ENCODE measurements at regions not wholly inside any gene's neighbourhood (a gene's known extent, or its start where the extent isn't known, plus 50 kb on each side); places are given as distances from the start of the nearest gene placed in this dataset.

- TF ChIP-seq, protein P1, sequence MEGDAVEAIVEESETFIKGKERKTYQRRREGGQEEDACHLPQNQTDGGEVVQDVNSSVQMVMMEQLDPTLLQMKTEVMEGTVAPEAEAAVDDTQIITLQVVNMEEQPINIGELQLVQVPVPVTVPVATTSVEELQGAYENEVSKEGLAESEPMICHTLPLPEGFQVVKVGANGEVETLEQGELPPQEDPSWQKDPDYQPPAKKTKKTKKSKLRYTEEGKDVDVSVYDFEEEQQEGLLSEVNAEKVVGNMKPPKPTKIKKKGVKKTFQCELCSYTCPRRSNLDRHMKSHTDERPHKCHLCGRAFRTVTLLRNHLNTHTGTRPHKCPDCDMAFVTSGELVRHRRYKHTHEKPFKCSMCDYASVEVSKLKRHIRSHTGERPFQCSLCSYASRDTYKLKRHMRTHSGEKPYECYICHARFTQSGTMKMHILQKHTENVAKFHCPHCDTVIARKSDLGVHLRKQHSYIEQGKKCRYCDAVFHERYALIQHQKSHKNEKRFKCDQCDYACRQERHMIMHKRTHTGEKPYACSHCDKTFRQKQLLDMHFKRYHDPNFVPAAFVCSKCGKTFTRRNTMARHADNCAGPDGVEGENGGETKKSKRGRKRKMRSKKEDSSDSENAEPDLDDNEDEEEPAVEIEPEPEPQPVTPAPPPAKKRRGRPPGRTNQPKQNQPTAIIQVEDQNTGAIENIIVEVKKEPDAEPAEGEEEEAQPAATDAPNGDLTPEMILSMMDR (conservative IDR thresholded peaks at IDR 0.05; ENCODE audit: low read depth, low read length) = no peak
Observed at GRCh38 chr16:35516971-35517370, 2057.6 kb downstream of the TP53TG3F start.

GRCh38 chr16:35523991-35524390 is 2064.6 kb downstream of the TP53TG3F start:
- TF ChIP-seq, protein P1 (conservative IDR thresholded peaks at IDR 0.05; ENCODE audit: low read depth, low read length) = no peak
- H3K4me3 ChIP-seq (ENCODE audit: low read depth, low read length) = no peak overlapping the region
- no peak for DNase-seq (ENCODE audit: low read depth)

More at GRCh38 chr16:35516971-35517370, 2057.6 kb downstream of the TP53TG3F start:
- no peak for DNase-seq (ENCODE audit: low read depth)
- no peak overlapping the region for H3K4me3 ChIP-seq (ENCODE audit: low read depth, low read length)

DNA sequence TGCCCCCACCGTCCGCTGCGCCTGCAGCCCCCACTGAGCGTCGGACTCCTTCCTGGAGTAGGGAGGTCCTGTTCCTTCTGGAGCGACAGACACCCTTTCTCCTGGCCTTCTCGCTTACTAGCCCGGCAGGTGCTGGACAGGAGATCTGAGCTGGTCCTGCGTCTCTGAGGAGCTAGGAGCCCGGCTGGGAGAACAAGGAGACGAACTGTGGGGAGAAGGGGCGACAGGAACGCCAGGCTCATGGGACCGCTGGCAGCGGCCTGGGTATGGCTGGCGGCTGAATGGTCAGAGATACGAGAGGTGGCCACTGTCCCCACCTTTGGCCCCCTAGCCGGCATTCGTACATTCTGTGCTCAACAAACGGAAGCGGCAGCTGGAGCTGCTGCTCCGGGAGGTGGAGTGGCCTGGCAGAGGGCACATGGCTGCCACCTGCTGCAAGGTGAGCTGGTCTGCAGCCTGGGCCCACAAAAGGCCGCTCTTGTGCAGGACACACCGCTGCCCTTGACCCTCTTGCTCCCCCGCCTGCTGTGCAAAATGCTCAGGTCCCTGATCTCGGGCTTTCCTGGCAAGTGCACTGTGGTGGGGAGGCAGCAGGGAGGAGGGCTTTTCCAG is 2066.7 kb downstream of the TP53TG3F start:
- TF ChIP-seq, protein P1 (conservative IDR thresholded peaks at IDR 0.05; ENCODE audit: low read depth, low read length) = no peak

GRCh38 chr16:35532576-35532975 is 2073.2 kb downstream of the TP53TG3F start:
- DNase-seq (ENCODE audit: low read depth) = no peak
- no peak overlapping the region for H3K4me3 ChIP-seq (ENCODE audit: low read depth, low read length)
- TF ChIP-seq, protein P1 (conservative IDR thresholded peaks at IDR 0.05; ENCODE audit: low read depth, low read length) = no peak

More for the DNA sequence above, 2066.7 kb downstream of the TP53TG3F start:
- H3K4me3 ChIP-seq (ENCODE audit: low read depth, low read length) = no peak overlapping the region
- no peak for DNase-seq (ENCODE audit: low read depth)

- TF ChIP-seq, protein P1 (conservative IDR thresholded peaks at IDR 0.05; ENCODE audit: low read depth, low read length) = no peak
- DNase-seq (ENCODE audit: low read depth) = no peak
- H3K4me3 ChIP-seq (ENCODE audit: low read depth, low read length) = no peak overlapping the region
Observed at GRCh38 chr16:35533683-35534082, 2074.3 kb downstream of the TP53TG3F start.

- TF ChIP-seq, protein P1 (conservative IDR thresholded peaks at IDR 0.05; ENCODE audit: low read depth, low read length) = no peak
- H3K4me3 ChIP-seq (ENCODE audit: low read depth, low read length) = no peak overlapping the region
- DNase-seq (ENCODE audit: low read depth) = no peak
Observed at GRCh38 chr16:35543486-35543885, 2084.1 kb downstream of the TP53TG3F start.

GRCh38 chr16:35552763-35553162 is 2093.4 kb downstream of the TP53TG3F start:
- no peak overlapping the region for H3K4me3 ChIP-seq (ENCODE audit: low read depth, low read length)
- TF ChIP-seq, protein P1 (conservative IDR thresholded peaks at IDR 0.05; ENCODE audit: low read depth, low read length) = no peak
- DNase-seq (ENCODE audit: low read depth) = no peak
